HepG2 (cell line): ENCODE measurements at regions not wholly inside any gene's neighbourhood (a gene's known extent, or its start where the extent isn't known, plus 50 kb on each side); places are given as distances from the start of the nearest gene placed in this dataset.

Experiments used
- BRCA1 ChIP-seq: sonication (generic); formaldehyde crosslinking; IDR thresholded peaks from 2 replicates; pipeline ENCODE4 v1.4.0; 2020; ENCODE audit warnings: missing genetic modification reagents
- EZH2 ChIP-seq: conservative IDR thresholded peaks from 2 replicates; pipeline ENCODE4 v1.6.1; 2012; ENCODE audit warnings: mild to moderate bottlenecking, low read depth, low read length, moderate library complexity
- MYNN ChIP-seq: sonication (generic); formaldehyde crosslinking; IDR thresholded peaks from 2 replicates; pipeline ENCODE4 v1.4.0; 2020; ENCODE audit warnings: mild to moderate bottlenecking, low read depth, missing genetic modification reagents
- PRPF4 ChIP-seq: fragments of 200-400 bp; formaldehyde crosslinking; IDR thresholded peaks from 2 replicates; pipeline ENCODE4 v1.6.1; 2016; ENCODE audit warnings: low read length, low read depth; ENCODE audit not compliant: poor library complexity, severe bottlenecking
- TF ChIP-seq, protein P1 (sequence below): sonication (generic); formaldehyde crosslinking; IDR thresholded peaks from 2 replicates; pipeline ENCODE4 v1.5.0; 2020; ENCODE audit warnings: missing genetic modification reagents, mild to moderate bottlenecking, borderline replicate concordance

GRCh38 chr3:106642161-106642560 is 735.1 kb upstream of the CCDC54 start:
- TF ChIP-seq PRPF4 (no peak), EZH2 (no peak), BRCA1 (no peak), MYNN (CRISPR knock-in tag) (no peak)
- TF ChIP-seq, protein P1, sequence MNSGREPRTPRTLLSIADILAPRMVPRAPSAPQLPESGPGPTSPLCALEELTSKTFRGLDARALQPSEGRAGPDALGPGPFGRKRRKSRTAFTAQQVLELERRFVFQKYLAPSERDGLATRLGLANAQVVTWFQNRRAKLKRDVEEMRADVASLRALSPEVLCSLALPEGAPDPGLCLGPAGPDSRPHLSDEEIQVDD, result no peak
